NT2/D1 (cell line): ENCODE measurements at regions not wholly inside any gene's neighbourhood (a gene's known extent, or its start where the extent isn't known, plus 50 kb on each side); places are given as distances from the start of the nearest gene placed in this dataset.
A peak's percentile ranks its signal among the peaks of the same experiment; 100 is the strongest.

Experiments used
- DNase-seq: peaks from one replicate; pipeline ENCODE4 v3.0.0-alpha.2; 2011; ENCODE audit warnings: low read depth, low spot score
- H3K27me3 ChIP-seq: 2 replicates; pipeline ENCODE4 v1.6.0; 2011; ENCODE audit warnings: mild to moderate bottlenecking; ENCODE audit not compliant: insufficient read length, insufficient read depth
- H3K36me3 ChIP-seq: 2 replicates; pipeline ENCODE4 v1.6.1; 2011; ENCODE audit warnings: mild to moderate bottlenecking, low read length, mixed read lengths; ENCODE audit not compliant: insufficient read depth, insufficient read length
- H3K4me1 ChIP-seq: 2 replicates; pipeline ENCODE4 v1.5.1; 2011; ENCODE audit not compliant: insufficient read depth, insufficient read length
- H3K4me3 ChIP-seq: 2 replicates; pipeline ENCODE4 v1.5.1; 2011; ENCODE audit warnings: low read depth; ENCODE audit not compliant: insufficient read length
- H3K9ac ChIP-seq: 2 replicates; pipeline ENCODE4 v1.6.0; 2011; ENCODE audit warnings: low read depth; ENCODE audit not compliant: insufficient read length
- H3K9me3 ChIP-seq: 2 replicates; pipeline ENCODE4 v1.5.1; 2011; ENCODE audit warnings: mild to moderate bottlenecking, low read length; ENCODE audit not compliant: insufficient read depth
- SUZ12 ChIP-seq: IDR thresholded peaks from 2 replicates; pipeline ENCODE4 v1.6.1; 2011; ENCODE audit not compliant: insufficient read length, insufficient read depth; ENCODE audit errors: extremely low read depth
- YY1 ChIP-seq: IDR thresholded peaks from 2 replicates; pipeline ENCODE4 v1.6.1; 2011; ENCODE audit not compliant: insufficient read length, insufficient read depth
- ZNF274 ChIP-seq: IDR thresholded peaks from 2 replicates; pipeline ENCODE4 v1.6.1; 2011; ENCODE audit warnings: mild to moderate bottlenecking, low read depth, low read length

GRCh38 chr17:68777856-68778694 is 176.9 kb upstream of the FAM20A start:
- Histone ChIP-seq H3K4me1 (no peaks in the 10 kb centered on the region), H3K9me3 (peaks cover 10% of the 10 kb centered on the region), H3K27me3 (no peaks in the 10 kb centered on the region), H3K36me3 (no peaks in the 10 kb centered on the region), H3K4me3 (no peak overlapping the region), H3K9ac (no peak overlapping the region)
- DNase-seq = no peak
- TF ChIP-seq ZNF274 (no peak), SUZ12 (no peak), YY1 (no peak)

- Histone ChIP-seq H3K4me3 (no peak overlapping the region), H3K36me3 (no peaks in the 10 kb centered on the region), H3K4me1 (no peaks in the 10 kb centered on the region)
These were observed 176.2 kb upstream of the FAM20A start for GRCh38 chr17:68777243-68777855.

GRCh38 chr17:68776451-68776850 is 175.3 kb upstream of the FAM20A start:
- no peak for TF ChIP-seq YY1
- TF ChIP-seq ZNF274 = no peak
- TF ChIP-seq SUZ12 = no peak
- Histone ChIP-seq H3K36me3 (no peaks in the 10 kb centered on the region), H3K9ac (no peak overlapping the region), H3K4me3 (no peak overlapping the region), H3K4me1 (no peaks in the 10 kb centered on the region), H3K27me3 (no peaks in the 10 kb centered on the region), H3K9me3 (no peaks in the 10 kb centered on the region)
- DNase-seq = no peak

More at GRCh38 chr17:68777243-68777855, 176.2 kb upstream of the FAM20A start:
- H3K9me3 ChIP-seq = peaks cover 3% of the 10 kb centered on the region
- no peaks in the 10 kb centered on the region for H3K27me3 ChIP-seq
- no peak overlapping the region for H3K9ac ChIP-seq
- TF ChIP-seq ZNF274 (no peak), YY1 (no peak), SUZ12 (no peak)
- DNase-seq = peak; percentile 25

GRCh38 chr17:68775969-68776368 is 174.8 kb upstream of the FAM20A start:
- Histone ChIP-seq H3K4me3 (no peak overlapping the region), H3K27me3 (no peaks in the 10 kb centered on the region), H3K9me3 (no peaks in the 10 kb centered on the region), H3K36me3 (no peaks in the 10 kb centered on the region), H3K4me1 (no peaks in the 10 kb centered on the region), H3K9ac (no peak overlapping the region)
- TF ChIP-seq ZNF274 (no peak), SUZ12 (no peak), YY1 (no peak)
- no peak for DNase-seq

GRCh38 chr17:68775318-68775717 is 174.2 kb upstream of the FAM20A start:
- H3K9ac ChIP-seq = no peak overlapping the region
- no peaks in the 10 kb centered on the region for H3K4me1 ChIP-seq
- TF ChIP-seq ZNF274 (no peak), SUZ12 (no peak), YY1 (no peak)
- no peaks in the 10 kb centered on the region for H3K9me3 ChIP-seq
- H3K4me3 ChIP-seq = no peak overlapping the region
- no peaks in the 10 kb centered on the region for H3K27me3 ChIP-seq
- no peak for DNase-seq
- H3K36me3 ChIP-seq = no peaks in the 10 kb centered on the region

- H3K4me3 ChIP-seq = no peak overlapping the region
- H3K36me3 ChIP-seq = no peaks in the 10 kb centered on the region
- peak; percentile 36 for DNase-seq
- TF ChIP-seq ZNF274 (no peak), YY1 (no peak), SUZ12 (no peak)
- no peaks in the 10 kb centered on the region for H3K4me1 ChIP-seq
- H3K9ac ChIP-seq = no peak overlapping the region
- H3K27me3 ChIP-seq = no peaks in the 10 kb centered on the region
- H3K9me3 ChIP-seq = no peaks in the 10 kb centered on the region
These were observed 170.8 kb upstream of the FAM20A start for GRCh38 chr17:68771867-68772515.

- Histone ChIP-seq H3K36me3 (no peaks in the 10 kb centered on the region), H3K27me3 (no peaks in the 10 kb centered on the region), H3K4me3 (no peak overlapping the region), H3K9me3 (no peaks in the 10 kb centered on the region), H3K4me1 (no peaks in the 10 kb centered on the region), H3K9ac (no peak overlapping the region)
- TF ChIP-seq ZNF274 (no peak), YY1 (no peak), SUZ12 (no peak)
- DNase-seq = no peak
These were observed 167.6 kb upstream of the FAM20A start for GRCh38 chr17:68768804-68769203.
